ENCODE measurements at regions not wholly inside any gene's neighbourhood (a gene's known extent, or its start where the extent isn't known, plus 50 kb on each side); places are given as distances from the start of the nearest gene placed in this dataset.

DNA sequence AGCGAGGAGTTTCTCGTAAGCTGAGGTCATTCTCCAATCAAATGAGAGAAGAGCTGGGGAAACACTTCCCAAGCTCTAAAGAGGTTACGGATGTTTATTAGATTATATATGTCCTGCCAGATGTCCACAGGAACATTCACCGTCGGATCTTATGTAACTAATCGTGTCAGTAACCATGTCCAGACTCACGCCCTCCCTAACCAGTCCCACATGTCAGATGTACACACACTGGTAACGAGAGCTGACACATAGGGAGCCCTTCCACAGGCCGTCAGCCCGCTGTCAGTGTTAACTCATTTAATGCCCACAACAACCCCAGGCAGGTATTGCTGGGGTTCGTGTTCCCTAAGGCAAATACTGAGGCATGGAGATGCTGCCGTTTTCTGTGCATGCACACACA, 223.7 kb upstream of the RTL1 start:
- TF ChIP-seq POLR2AphosphoS5 (IDR thresholded peaks at IDR 0.05; ENCODE audit: low read depth, low read length), result no peak
- no peak for TF ChIP-seq TAF1 (IDR thresholded peaks at IDR 0.05; ENCODE audit: borderline replicate concordance, insufficient read depth, low read length)

Measured in PFSK-1 (cell line).